CD4-positive, alpha-beta T cell (primary cell): ENCODE measurements at regions not wholly inside any gene's neighbourhood (a gene's known extent, or its start where the extent isn't known, plus 50 kb on each side); places are given as distances from the start of the nearest gene placed in this dataset.

ENCODE experiments used
- ATAC-seq: fragments of 200-7000 bp; cut with Tn5 transposase; one replicate; pipeline ENCODE4 v1.10.0; 2022; ENCODE audit warnings: mild to moderate bottlenecking; ENCODE audit not compliant: poor library complexity
- CTCF ChIA-PET: fragments of 350-600 bp; sonication (Branson Sonifier 250); formaldehyde crosslinking; loops from one replicate; lab custom pipeline; 2021; ENCODE audit warnings: antibody characterized with exemption, inconsistent platforms; lab: Charles Lee
- POLR2A ChIA-PET: fragments of 350-600 bp; sonication (Branson Sonifier 250); formaldehyde crosslinking; loops from one replicate; lab custom pipeline; 2021; ENCODE audit warnings: antibody characterized with exemption, inconsistent platforms; lab: Charles Lee
- DNase-seq, 14 experiments: peaks; one replicate each; pipeline ENCODE4 v3.0.0-alpha.2; 2013 to 2020; ENCODE audit warnings: mixed read lengths in 2 of 14
- H3K27ac ChIP-seq, 2 donors: one replicate each; pipeline versions ENCODE4 v1.5.1 to v1.7.0; 2013; ENCODE audit warnings: low read length in 2 of 2, low read depth in 1 of 2, mild to moderate bottlenecking in 1 of 2
- H3K27me3 ChIP-seq, 2 experiments: 1 replicate in 1 of 2; 2 replicates in 1 of 2; pipeline versions ENCODE4 v1.6.1 to v1.7.0; 2013; ENCODE audit warnings: low read length in 2 of 2, control low read depth in 1 of 2, mild to moderate bottlenecking in 1 of 2, moderate library complexity in 1 of 2; ENCODE audit not compliant: insufficient read depth in 2 of 2, control insufficient read depth in 1 of 2
- H3K36me3 ChIP-seq: one replicate; pipeline ENCODE4 v1.6.1; 2013; ENCODE audit warnings: low read length, control low read depth; ENCODE audit not compliant: insufficient read depth
- H3K4me1 ChIP-seq: one replicate; pipeline ENCODE4 v1.6.1; 2013; ENCODE audit warnings: low read length, control low read depth; ENCODE audit not compliant: insufficient read depth
- H3K4me3 ChIP-seq: one replicate; pipeline ENCODE4 v1.5.1; 2013; ENCODE audit warnings: mild to moderate bottlenecking, low read length, moderate library complexity
- H3K9me3 ChIP-seq, 2 experiments: 1 replicate in 1 of 2; 2 replicates in 1 of 2; pipeline versions ENCODE4 v1.6.1 to v1.7.0; 2013; ENCODE audit warnings: low read length in 2 of 2, mild to moderate bottlenecking in 2 of 2, control low read depth in 1 of 2, moderate library complexity in 1 of 2; ENCODE audit not compliant: control insufficient read depth in 1 of 2, insufficient read depth in 1 of 2
- H3K27ac Mint-ChIP-seq: one replicate; pipeline ENCODE4 v1.8.0; 2020; ENCODE audit warnings: mixed read lengths
- H3K27me3 Mint-ChIP-seq: one replicate; pipeline ENCODE4 v1.8.0; 2021; ENCODE audit warnings: mixed read lengths
- H3K36me3 Mint-ChIP-seq: one replicate; pipeline ENCODE4 v1.8.0; 2021; ENCODE audit warnings: low read depth, mixed read lengths
- H3K4me1 Mint-ChIP-seq: one replicate; pipeline ENCODE4 v1.8.0; 2021; ENCODE audit warnings: low read depth, mixed read lengths
- H3K4me3 Mint-ChIP-seq: one replicate; pipeline ENCODE4 v1.8.0; 2020; ENCODE audit warnings: mild to moderate bottlenecking, mixed read lengths
- H3K9me3 Mint-ChIP-seq: one replicate; pipeline ENCODE4 v1.8.0; 2020; ENCODE audit warnings: mixed read lengths
- intact Hi-C, 2 experiments: fragments of 100-400 bp; cut with DNase I in 1 of 2; cut with micrococcal nuclease in 1 of 2; formaldehyde crosslinking; loops; one replicate each; pipeline versions ENCODE4 v1.15.1 to v1.9.0; 2023 to 2025; cut with DNase I, micrococcal nuclease
- TF ChIP-seq, protein P1 (sequence below): fragments of 200-600 bp; IDR thresholded peaks from one replicate; pipeline ENCODE4 v1.8.0; 2022; ENCODE audit warnings: antibody characterized with exemption, mild to moderate bottlenecking

- Histone ChIP-seq H3K4me1 (no peaks in the 10 kb centered on the region), H3K36me3 (no peaks in the 10 kb centered on the region), H3K27ac (no peak overlapping the region), H3K4me3 (no peak overlapping the region), H3K9me3 (no peaks in the 10 kb centered on the region), H3K27me3 (no peaks in the 10 kb centered on the region)
- CTCF ChIA-PET: interaction anchor here (1.3 kb wide), 1 partner anchor 10 kb away, joined by 4 read pairs; no protein-coding TSS in a partner anchor
- DNase-seq (no peak), ATAC-seq (no peak)
- POLR2A ChIA-PET: no interaction called here
- TF ChIP-seq, protein P1, sequence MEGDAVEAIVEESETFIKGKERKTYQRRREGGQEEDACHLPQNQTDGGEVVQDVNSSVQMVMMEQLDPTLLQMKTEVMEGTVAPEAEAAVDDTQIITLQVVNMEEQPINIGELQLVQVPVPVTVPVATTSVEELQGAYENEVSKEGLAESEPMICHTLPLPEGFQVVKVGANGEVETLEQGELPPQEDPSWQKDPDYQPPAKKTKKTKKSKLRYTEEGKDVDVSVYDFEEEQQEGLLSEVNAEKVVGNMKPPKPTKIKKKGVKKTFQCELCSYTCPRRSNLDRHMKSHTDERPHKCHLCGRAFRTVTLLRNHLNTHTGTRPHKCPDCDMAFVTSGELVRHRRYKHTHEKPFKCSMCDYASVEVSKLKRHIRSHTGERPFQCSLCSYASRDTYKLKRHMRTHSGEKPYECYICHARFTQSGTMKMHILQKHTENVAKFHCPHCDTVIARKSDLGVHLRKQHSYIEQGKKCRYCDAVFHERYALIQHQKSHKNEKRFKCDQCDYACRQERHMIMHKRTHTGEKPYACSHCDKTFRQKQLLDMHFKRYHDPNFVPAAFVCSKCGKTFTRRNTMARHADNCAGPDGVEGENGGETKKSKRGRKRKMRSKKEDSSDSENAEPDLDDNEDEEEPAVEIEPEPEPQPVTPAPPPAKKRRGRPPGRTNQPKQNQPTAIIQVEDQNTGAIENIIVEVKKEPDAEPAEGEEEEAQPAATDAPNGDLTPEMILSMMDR: no peak
- no peaks in the 10 kb centered on the region for H3K4me1 Mint-ChIP-seq
- intact Hi-C loops: no loop called here
- H3K27ac Mint-ChIP-seq: no peak overlapping the region
- H3K27me3 Mint-ChIP-seq: peaks cover 21% of the 10 kb centered on the region
- no peak overlapping the region for H3K4me3 Mint-ChIP-seq
- no peaks in the 10 kb centered on the region for H3K9me3 Mint-ChIP-seq
- H3K36me3 Mint-ChIP-seq: no peaks in the 10 kb centered on the region
Measured at GRCh38 chr10:80709866-80710265, 172.2 kb downstream of the SH2D4B start.

- no peak overlapping the region for H3K27ac ChIP-seq
- no peaks in the 10 kb centered on the region for H3K36me3 Mint-ChIP-seq
- ChIA-PET CTCF (no interaction called here), POLR2A (no interaction called here)
- H3K4me1 ChIP-seq: no peaks in the 10 kb centered on the region
- H3K27me3 ChIP-seq: no peaks in the 10 kb centered on the region
- H3K27me3 Mint-ChIP-seq: peaks cover 27% of the 10 kb centered on the region
- H3K36me3 ChIP-seq: no peaks in the 10 kb centered on the region
- no peak overlapping the region for H3K27ac Mint-ChIP-seq
- ATAC-seq (no peak), DNase-seq (no peak)
- no peak overlapping the region for H3K4me3 Mint-ChIP-seq
- H3K4me3 ChIP-seq: no peak overlapping the region
- TF ChIP-seq, protein P1: no peak
- H3K9me3 ChIP-seq: no peaks in the 10 kb centered on the region
- H3K9me3 Mint-ChIP-seq: no peaks in the 10 kb centered on the region
- intact Hi-C loops: no loop called here
- H3K4me1 Mint-ChIP-seq: no peaks in the 10 kb centered on the region
Measured at GRCh38 chr10:80713398-80713928, 175.8 kb downstream of the SH2D4B start.

- Mint-ChIP-seq H3K9me3 (no peaks in the 10 kb centered on the region), H3K4me3 (no peak overlapping the region), H3K36me3 (no peaks in the 10 kb centered on the region), H3K4me1 (no peaks in the 10 kb centered on the region), H3K27me3 (peaks cover 27% of the 10 kb centered on the region), H3K27ac (no peak overlapping the region)
- intact Hi-C loops: no loop called here
- H3K27me3 ChIP-seq: no peaks in the 10 kb centered on the region
- ATAC-seq: no peak
- no peaks in the 10 kb centered on the region for H3K36me3 ChIP-seq
- H3K4me1 ChIP-seq: no peaks in the 10 kb centered on the region
- DNase-seq: no peak
- H3K4me3 ChIP-seq: no peak overlapping the region
- TF ChIP-seq, protein P1: no peak
- ChIA-PET CTCF (no interaction called here), POLR2A (no interaction called here)
- no peak overlapping the region for H3K27ac ChIP-seq
- no peaks in the 10 kb centered on the region for H3K9me3 ChIP-seq
Measured at GRCh38 chr10:80714566-80714965, 176.9 kb downstream of the SH2D4B start.
